ENCODE measurements at regions not wholly inside any gene's neighbourhood (a gene's known extent, or its start where the extent isn't known, plus 50 kb on each side); places are given as distances from the start of the nearest gene placed in this dataset.

GRCh38 chr18:22113144-22113844, 56.1 kb upstream of the GATA6 start:
- DNase-seq (ENCODE audit: low read depth): no peak

- no peak for DNase-seq (ENCODE audit: low read depth)
Observed at GRCh38 chr18:22114526-22115321, 54.7 kb upstream of the GATA6 start.

- no peak for DNase-seq (ENCODE audit: low read depth)
Observed at GRCh38 chr18:22115573-22115972, 53.8 kb upstream of the GATA6 start.
